ENCODE measurements at regions not wholly inside any gene's neighbourhood (a gene's known extent, or its start where the extent isn't known, plus 50 kb on each side); places are given as distances from the start of the nearest gene placed in this dataset.
"Not testable (repeated sequence)": the region's sequence is repeated elsewhere in the genome, so short reads cannot be mapped to it uniquely, and the experiment has no call there.

- DNase-seq (ENCODE audit: low read depth in 3 of 3, low spot score in 2 of 3), result not testable (repeated sequence)
Measured at GRCh38 chr5:155586808-155587207, 573.3 kb downstream of the KIF4B start.

DNA sequence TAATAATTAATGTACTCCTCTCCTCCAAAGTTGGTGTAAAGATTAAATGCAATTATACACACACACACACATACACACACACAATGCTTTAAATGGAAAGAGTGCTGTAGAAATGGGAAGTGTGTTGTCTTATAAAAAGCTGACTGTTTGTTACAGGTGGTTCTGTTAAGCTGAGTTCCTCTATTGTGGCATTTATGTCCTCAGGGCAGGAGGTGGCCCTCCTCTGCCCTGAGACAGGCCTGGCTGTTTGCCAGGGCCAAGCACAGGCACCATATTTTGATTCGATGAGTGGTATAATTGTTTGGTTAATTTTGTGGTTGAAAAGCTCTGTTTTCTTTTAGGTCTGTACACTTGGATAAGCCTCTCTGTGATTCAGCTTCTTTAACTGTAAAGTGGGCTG is 573.9 kb downstream of the KIF4B start:
- no peak for DNase-seq (ENCODE audit: low read depth in 3 of 3, low spot score in 2 of 3)

DNA sequence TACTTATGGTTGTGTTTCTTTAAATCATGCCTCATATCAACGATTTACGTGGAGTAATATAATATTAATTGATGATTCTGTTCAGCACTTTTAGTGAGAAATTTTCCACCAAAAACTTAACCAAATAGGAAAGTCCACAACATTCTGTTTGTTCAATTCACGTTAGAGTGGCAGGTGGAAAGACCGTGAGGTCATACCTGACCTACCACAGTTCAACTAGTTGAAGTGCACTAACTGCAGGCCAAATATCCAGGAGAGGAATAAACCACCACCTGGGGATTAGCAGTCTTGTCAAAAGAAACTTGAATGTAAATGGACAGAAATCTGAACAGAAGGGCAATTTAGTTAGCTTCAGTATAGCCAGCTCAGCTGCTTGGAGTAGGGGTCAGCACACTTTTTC is 577.7 kb downstream of the KIF4B start:
- DNase-seq (ENCODE audit: low read depth in 3 of 3, low spot score in 2 of 3), result no peak

- no peak for DNase-seq (ENCODE audit: low read depth in 3 of 3, low spot score in 2 of 3)
Measured at GRCh38 chr5:155594270-155594669, 580.7 kb downstream of the KIF4B start.

- no peak for DNase-seq (ENCODE audit: low read depth in 3 of 3, low spot score in 2 of 3)
Measured at GRCh38 chr5:155595791-155596190, 582.2 kb downstream of the KIF4B start.

GRCh38 chr5:155598552-155598951 is 585.0 kb downstream of the KIF4B start:
- no peak for DNase-seq (ENCODE audit: low read depth in 3 of 3, low spot score in 2 of 3)

GRCh38 chr5:155605920-155606319 is 592.4 kb downstream of the KIF4B start:
- DNase-seq (ENCODE audit: low read depth in 3 of 3, low spot score in 2 of 3), result no peak

DNA sequence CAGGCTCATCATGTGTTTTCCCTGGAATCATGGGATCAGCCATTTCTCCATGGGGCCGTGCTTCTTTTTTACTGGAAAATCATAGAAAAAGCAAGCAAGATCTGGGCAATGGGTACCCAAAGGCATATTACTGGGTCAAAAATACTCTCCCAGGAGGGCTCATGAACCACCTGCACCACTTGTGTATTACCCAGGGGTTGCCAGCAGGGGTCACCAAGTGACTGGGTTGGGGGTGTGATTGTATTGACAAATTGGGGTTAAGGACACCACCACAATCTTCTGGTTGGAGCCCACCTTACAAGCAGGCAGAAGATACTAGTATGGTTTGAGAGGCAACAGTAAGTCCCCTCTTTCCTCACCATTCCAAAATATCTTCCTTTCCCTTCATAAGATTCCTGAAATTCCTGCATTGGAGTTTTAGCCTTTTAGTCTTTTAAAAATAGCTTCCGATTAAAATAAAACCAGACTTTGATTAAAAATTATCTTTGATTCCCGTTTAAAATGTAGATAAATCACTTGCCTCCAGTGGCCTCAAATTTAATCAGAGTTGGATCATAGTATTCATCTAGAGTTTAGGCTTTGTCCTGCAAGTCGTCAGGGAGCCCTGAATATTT is 603.3 kb downstream of the KIF4B start:
- DNase-seq (ENCODE audit: low read depth in 3 of 3, low spot score in 2 of 3), result no peak

GRCh38 chr5:155619688-155620087 is 606.1 kb downstream of the KIF4B start:
- no peak for DNase-seq (ENCODE audit: low read depth in 3 of 3, low spot score in 2 of 3)

DNA sequence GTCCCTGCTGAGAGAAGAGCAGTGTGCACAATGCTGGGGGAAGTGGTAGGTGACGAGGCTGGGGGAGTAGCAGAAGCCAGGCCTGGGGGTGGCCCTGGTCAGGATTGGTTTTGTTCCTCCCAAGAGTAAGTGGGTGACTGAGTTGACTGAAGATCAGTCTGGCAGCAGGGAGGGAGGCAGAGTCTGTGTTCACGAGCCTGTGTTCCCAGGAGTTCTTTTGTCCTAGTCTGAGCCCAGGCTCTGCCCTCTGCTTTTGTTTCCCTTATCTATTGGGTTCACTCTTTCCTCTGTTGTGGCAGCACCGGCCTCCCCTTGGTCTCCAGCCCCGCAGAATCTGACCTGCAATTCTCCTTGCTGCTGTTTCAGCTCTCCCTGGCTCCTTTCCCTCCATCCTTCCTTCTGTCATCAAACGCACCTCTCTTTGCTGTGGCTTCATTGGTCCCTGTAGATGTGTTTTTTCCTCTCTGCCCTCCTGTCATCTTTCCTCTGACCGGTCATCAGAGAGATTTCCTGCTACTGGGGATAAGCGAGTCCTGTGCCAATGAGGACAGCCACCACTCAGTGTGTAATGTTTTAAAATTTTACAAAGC is 607.4 kb downstream of the KIF4B start:
- DNase-seq (ENCODE audit: low read depth in 3 of 3, low spot score in 2 of 3), result no peak

DNA sequence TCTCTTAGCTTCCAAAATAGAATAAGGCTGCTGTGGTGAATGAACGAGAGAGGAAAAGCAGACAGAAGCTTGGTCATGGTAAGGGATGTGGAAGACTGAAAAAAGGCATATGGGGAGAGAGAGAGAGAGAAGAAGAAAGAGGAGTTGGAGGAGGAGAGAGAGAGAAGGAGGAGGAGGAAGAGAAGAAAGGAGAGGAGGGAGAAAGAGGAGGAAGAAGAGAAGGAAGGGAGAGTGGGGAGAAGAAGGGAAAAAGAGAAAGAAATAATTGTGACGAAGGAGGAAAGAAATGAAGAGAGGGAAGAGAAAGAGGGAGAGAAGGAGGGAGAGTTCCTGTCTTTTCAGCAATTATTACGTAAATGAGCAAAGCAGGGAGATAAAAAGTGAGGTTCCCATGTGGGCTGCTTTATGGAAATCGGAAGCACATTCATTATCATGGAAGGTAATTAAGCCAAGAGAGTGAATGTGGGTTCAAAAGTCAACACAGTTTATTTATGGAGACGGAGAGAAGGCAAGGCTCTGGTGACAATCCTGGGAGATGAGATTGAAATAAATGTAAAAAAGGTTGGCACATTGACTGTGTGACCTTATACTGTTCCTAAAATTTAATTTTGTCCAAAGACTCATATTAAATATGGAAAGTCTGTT is 611.2 kb downstream of the KIF4B start:
- DNase-seq (ENCODE audit: low read depth in 3 of 3, low spot score in 2 of 3), result no peak

DNA sequence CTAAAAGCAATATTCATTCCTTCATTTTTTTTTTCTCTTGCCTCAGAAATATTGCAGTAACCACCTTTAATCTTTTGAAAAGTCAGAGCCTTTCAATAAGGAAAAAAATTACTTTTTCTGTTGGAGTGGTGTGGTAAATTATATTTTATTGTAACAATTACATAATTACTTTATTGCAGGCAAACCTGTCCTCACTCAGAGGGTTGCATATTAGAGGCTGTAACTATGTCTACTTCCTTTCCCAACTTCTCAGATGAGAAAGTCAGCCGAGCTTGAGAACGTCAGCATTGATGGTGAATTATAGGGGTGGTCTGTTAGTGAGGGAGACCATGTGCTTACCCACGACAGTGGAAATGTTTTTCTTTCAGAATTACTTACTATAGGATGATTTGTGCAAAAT is 611.8 kb downstream of the KIF4B start:
- no peak for DNase-seq (ENCODE audit: low read depth in 3 of 3, low spot score in 2 of 3)

DNA sequence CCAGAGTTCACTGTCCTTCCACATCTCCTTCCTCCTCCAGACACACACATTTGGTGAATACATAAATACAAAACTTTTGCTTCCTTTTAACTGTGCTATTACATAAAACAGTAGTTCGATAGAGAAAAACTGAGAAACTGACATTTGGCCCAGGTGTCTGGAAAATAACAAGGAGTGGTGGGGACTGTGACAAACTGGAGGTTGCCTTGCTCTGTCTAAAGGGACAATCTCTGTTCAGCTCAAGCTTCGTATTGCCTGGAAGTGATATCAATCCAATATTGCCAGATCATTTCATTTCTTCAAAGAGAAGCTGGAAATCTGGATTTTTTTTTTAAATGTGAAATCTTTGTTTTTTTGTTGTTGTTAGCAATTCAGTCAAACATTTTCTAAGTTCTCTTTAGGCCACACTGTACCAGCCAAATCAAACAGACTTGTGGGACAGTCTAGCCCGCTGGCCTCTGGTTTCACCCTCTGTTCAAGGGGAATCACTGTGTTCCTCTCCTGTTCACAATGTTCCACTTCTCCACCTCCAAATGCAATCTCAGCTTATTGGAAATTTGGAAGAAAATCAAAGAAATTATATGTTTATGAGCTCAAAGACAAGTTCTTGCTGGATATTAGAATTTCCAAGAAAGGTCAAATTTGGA is 612.5 kb downstream of the KIF4B start:
- DNase-seq (ENCODE audit: low read depth in 3 of 3, low spot score in 2 of 3), result no peak

DNA sequence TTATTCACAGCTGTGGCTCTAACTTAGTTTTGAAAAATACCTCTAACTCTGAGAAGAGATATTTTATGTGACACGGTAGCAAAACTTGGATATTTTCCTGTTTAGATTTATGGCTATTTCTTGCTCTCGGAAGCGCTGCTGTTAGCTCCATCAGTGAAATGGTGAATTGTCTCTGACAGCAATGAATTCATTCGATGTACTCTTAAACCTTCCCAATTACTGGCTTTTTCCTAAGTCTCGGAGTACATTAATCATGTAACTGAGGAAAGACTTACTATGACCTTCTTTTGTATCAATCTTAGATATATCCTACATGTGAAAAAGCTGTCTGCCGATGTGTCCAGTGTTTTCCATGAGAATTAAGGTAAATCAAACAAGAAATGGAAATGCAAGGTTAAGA is 613.0 kb downstream of the KIF4B start:
- DNase-seq (ENCODE audit: low read depth in 3 of 3, low spot score in 2 of 3), result no peak

DNA sequence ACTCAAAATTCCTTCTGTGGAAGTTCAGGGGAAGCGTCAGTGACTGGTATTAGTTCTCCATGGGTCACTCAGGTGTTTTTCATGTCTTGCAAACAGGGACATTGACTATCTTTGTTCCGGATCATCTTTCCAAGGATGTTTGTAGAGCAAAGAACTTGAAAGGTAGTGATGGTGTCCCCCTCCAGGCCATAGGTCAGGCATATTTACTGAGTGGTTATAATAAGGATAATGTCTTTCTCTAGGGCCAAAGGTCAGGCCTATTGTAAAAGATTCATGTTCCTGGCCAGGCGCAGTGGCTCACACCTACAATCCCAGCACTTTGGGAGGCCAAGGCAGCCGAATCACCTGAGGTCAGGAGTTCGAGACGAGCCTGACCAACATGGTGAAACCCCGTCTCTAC is 614.8 kb downstream of the KIF4B start:
- no peak for DNase-seq (ENCODE audit: low read depth in 3 of 3, low spot score in 2 of 3)

- DNase-seq (ENCODE audit: low read depth in 3 of 3, low spot score in 2 of 3), result no peak
Measured at GRCh38 chr5:155629597-155629996, 616.0 kb downstream of the KIF4B start.

DNA sequence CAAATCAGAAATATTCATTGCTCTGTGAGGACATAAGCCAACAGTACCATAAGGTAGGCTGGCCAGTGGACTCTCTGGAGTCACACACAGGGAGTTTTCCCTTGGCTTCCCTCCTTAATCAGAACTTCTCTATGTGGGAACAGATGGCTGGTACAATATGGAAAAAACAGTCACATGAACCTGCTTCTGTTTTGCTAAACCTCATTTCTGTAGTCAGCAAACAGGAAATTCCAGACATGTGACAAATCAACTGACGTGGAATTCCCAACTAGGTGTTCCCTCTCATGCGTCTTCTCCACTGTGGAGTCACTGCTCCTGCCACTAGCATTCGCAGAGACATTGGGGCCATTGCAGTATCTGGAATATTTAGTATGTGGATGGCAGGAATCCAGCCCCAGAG is 617.6 kb downstream of the KIF4B start:
- no peak for DNase-seq (ENCODE audit: low read depth in 3 of 3, low spot score in 2 of 3)

DNA sequence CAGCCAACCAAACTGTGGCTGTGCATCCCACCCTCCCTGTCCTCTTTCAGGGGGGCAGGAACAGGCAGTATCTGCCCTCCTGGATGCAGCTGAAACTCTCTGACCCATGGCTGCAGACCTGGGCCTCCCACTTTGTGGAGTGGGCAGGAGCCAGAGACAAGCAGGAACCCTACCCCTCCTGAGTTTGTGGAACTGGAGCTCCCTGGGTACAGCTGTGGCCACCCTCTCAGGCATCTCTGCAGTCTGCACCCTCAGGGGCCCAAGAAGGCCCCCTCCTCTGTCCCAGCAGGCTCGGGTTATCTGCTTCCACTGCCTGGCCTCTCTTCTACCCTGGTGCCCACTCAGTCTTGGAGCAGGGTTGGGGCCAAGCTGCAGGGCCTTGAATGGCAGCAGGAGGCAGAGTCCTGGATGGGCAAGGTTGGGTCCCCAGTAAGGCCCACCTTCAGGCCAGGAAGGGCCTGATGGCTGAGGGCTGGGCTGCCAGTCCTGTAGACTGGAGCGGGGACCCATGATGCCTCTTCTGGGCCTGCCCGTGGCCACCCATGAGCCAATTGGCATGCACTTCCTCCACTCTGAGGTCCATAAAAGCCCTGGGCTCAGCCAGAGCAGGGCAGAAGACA is 619.9 kb downstream of the KIF4B start:
- no peak for DNase-seq (ENCODE audit: low read depth in 3 of 3, low spot score in 2 of 3)

DNA sequence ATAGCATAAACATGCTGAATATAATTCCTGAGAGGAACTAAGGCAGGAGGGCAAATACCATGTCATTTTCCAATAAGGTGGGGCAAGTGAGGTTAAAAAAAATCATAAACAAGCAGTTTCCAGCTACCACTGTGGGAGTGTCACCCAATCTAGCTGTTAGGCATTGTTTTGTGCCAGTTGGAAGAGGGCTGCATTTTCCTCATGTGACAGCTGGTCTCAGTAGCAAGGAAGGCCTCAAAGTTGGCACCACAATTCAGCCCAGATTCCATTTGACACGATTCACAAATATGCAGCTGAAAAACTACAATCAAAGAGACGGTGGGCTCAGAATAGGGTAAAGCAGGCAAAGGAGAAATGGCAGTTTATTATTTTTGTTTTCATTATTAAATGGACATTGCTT is 636.1 kb downstream of the KIF4B start:
- DNase-seq (ENCODE audit: low read depth in 3 of 3, low spot score in 2 of 3), result no peak

- DNase-seq (ENCODE audit: low read depth in 3 of 3, low spot score in 2 of 3), result no peak
Measured at GRCh38 chr5:155655569-155655968, 642.0 kb downstream of the KIF4B start.

GRCh38 chr5:155661859-155662258 is 648.3 kb downstream of the KIF4B start:
- no peak for DNase-seq (ENCODE audit: low read depth in 3 of 3, low spot score in 2 of 3)

GRCh38 chr5:155665361-155665760 is 651.8 kb downstream of the KIF4B start:
- peak; percentile 20 to 63 (median 53) for DNase-seq (ENCODE audit: low read depth in 3 of 3, low spot score in 2 of 3)

Data from right renal cortex interstitium (tissue), 3 donors.